WI38 (cell line): ENCODE measurements at regions not wholly inside any gene's neighbourhood (a gene's known extent, or its start where the extent isn't known, plus 50 kb on each side); places are given as distances from the start of the nearest gene placed in this dataset.

Experiments
- H3K4me3 ChIP-seq: 2 replicates; pipeline ENCODE4 v1.5.1; 2011; ENCODE audit warnings: low read depth, mild to moderate bottlenecking, control low read depth, low read length
- CTCF ChIP-seq: IDR thresholded peaks from 2 replicates; pipeline ENCODE4 v1.5.1; 2012; ENCODE audit warnings: low read depth, mild to moderate bottlenecking, control low read depth, low read length

GRCh38 chr21:17066006-17066405, 446.8 kb upstream of the CXADR start:
- TF ChIP-seq CTCF, result no peak
- H3K4me3 ChIP-seq, result no peak overlapping the region

GRCh38 chr21:17071093-17071492, 441.8 kb upstream of the CXADR start:
- H3K4me3 ChIP-seq, result no peak overlapping the region
- TF ChIP-seq CTCF, result no peak

- TF ChIP-seq CTCF, result no peak
- no peak overlapping the region for H3K4me3 ChIP-seq
These were observed 431.6 kb upstream of the CXADR start for GRCh38 chr21:17081193-17081592.

- no peak overlapping the region for H3K4me3 ChIP-seq
- TF ChIP-seq CTCF, result no peak
These were observed 429.9 kb upstream of the CXADR start for GRCh38 chr21:17082843-17083483.

GRCh38 chr21:17085707-17086106, 427.1 kb upstream of the CXADR start:
- TF ChIP-seq CTCF, result no peak
- H3K4me3 ChIP-seq, result no peak overlapping the region

- H3K4me3 ChIP-seq, result no peak overlapping the region
These were observed 424.3 kb upstream of the CXADR start for GRCh38 chr21:17088500-17088899.

GRCh38 chr21:17089091-17089491, 423.8 kb upstream of the CXADR start:
- TF ChIP-seq CTCF, result no peak
- H3K4me3 ChIP-seq, result no peak overlapping the region

More at GRCh38 chr21:17088500-17088899, 424.3 kb upstream of the CXADR start:
- no peak for TF ChIP-seq CTCF
